Right hindlimb (tissue), 1 donor: ENCODE measurements at regions not wholly inside any gene's neighbourhood (a gene's known extent, or its start where the extent isn't known, plus 50 kb on each side); places are given as distances from the start of the nearest gene placed in this dataset.

ENCODE experiments used
- DNase-seq: peaks from one replicate; pipeline ENCODE4 v3.0.0-alpha.2; 2018

- no peak for DNase-seq
Measured at GRCh38 chr5:6159832-6160430, 218.4 kb downstream of the MED10 start.

GRCh38 chr5:6158974-6159831, 219.1 kb downstream of the MED10 start:
- no peak for DNase-seq

- DNase-seq = no peak
Measured at GRCh38 chr5:6154216-6154615, 224.1 kb downstream of the MED10 start.

- DNase-seq = no peak
Measured at GRCh38 chr5:6146271-6146670, 232.1 kb downstream of the MED10 start.

GRCh38 chr5:6145616-6146237, 232.6 kb downstream of the MED10 start:
- no peak for DNase-seq

- no peak for DNase-seq
Measured at GRCh38 chr5:6143523-6143922, 234.8 kb downstream of the MED10 start.

- no peak for DNase-seq
Measured at GRCh38 chr5:6142353-6142752, 236.0 kb downstream of the MED10 start.

GRCh38 chr5:6140219-6140618, 238.1 kb downstream of the MED10 start:
- DNase-seq = no peak

- DNase-seq = no peak
Measured at GRCh38 chr5:6135977-6136376, 242.4 kb downstream of the MED10 start.

GRCh38 chr5:6134281-6134680, 244.1 kb downstream of the MED10 start:
- DNase-seq = no peak

GRCh38 chr5:6125781-6126180, 252.6 kb downstream of the MED10 start:
- no peak for DNase-seq

- DNase-seq = no peak
Measured at GRCh38 chr5:6118691-6119090, 259.7 kb downstream of the MED10 start.

GRCh38 chr5:6117212-6117611, 261.1 kb downstream of the MED10 start:
- DNase-seq = no peak

GRCh38 chr5:6115852-6116251, 262.5 kb downstream of the MED10 start:
- DNase-seq = no peak

GRCh38 chr5:6112538-6112937, 265.8 kb downstream of the MED10 start:
- no peak for DNase-seq

GRCh38 chr5:6112125-6112524, 266.2 kb downstream of the MED10 start:
- DNase-seq = no peak

- no peak for DNase-seq
Measured at GRCh38 chr5:6111131-6111530, 267.2 kb downstream of the MED10 start.

- no peak for DNase-seq
Measured at GRCh38 chr5:6110441-6111005, 267.8 kb downstream of the MED10 start.

GRCh38 chr5:6108981-6109825, 269.1 kb downstream of the MED10 start:
- no peak for DNase-seq

- DNase-seq = no peak
Measured at GRCh38 chr5:6108540-6108848, 269.9 kb downstream of the MED10 start.

- no peak for DNase-seq
Measured at GRCh38 chr5:6107675-6108539, 270.4 kb downstream of the MED10 start.

- DNase-seq = no peak
Measured at GRCh38 chr5:6106756-6107155, 271.6 kb downstream of the MED10 start.
